GM19240 (cell line): ENCODE measurements at regions not wholly inside any gene's neighbourhood (a gene's known extent, or its start where the extent isn't known, plus 50 kb on each side); places are given as distances from the start of the nearest gene placed in this dataset.
"Not testable (repeated sequence)": the region's sequence is repeated elsewhere in the genome, so short reads cannot be mapped to it uniquely, and the experiment has no call there.

ENCODE experiments used
- DNase-seq: peaks from one replicate; pipeline ENCODE4 v3.0.0; 2011; ENCODE audit warnings: low spot score; ENCODE audit not compliant: insufficient read length

DNA sequence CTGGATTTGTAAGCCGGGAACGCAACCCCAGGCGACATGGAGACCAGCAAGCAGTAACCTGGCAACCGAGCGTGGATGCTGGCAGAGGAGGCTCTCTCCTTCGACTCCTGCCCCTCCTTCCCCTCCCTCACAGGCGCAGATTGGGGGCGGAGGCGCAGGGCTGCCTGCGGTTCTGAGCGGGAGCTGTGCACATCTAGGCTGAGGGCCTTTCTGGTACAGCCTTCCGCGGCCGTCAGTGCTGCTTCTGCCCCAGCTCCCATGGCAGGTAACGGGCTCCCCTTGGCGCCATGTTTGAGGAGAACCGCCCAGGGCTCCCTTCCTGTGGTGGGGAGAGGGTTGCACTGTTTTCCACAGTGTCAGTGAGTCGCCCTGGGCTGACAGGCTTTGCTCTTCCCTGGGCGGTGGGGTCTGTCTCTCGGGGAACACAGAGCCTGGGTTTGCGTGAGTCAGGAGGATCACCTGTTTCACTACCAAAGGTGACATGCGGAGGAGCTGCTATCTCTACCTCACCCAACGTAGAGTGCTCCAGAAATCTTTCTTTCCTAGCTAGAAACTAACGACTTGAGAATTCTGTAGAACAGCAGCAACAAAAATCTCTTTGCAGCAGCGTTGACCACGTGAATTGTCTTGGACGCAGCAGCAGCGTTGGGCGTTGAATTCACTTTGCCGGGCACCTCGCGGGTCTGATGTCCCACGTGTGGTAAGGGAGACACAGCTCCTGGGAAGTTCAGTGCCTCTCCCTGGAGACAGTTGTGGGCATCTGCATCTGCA lies 154.8 kb upstream of the COBL start:
- DNase-seq = no peak

DNA sequence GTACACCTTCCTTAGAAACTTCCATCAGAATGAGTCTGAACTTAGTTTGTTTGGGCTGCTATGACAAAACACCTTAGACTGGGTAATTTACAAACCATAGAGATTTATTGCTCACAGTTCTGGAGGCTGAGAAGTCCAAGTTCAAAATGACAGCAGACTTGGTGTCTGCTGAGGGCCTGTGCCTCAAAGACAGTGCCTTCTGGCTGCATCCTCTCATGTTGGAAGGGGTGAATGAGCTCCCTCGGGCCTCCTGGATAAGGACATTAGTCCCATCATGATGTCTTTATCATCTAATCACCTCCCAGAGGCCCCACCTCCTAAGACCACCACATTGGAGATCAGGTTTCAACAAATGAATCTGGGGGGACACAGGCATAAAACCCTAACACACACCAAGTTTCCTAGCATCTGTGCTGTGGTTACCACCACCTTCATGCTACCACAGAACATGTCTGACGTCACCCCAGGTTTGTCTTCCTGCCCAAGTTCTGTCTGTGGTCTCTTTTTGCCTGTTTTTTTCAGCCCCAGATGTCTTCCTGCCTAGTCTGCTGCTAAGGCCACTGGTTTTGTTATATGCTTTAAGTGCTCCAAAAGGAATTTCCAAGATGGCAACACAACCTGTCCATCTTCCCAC lies 150.9 kb upstream of the COBL start:
- no peak for DNase-seq

DNA sequence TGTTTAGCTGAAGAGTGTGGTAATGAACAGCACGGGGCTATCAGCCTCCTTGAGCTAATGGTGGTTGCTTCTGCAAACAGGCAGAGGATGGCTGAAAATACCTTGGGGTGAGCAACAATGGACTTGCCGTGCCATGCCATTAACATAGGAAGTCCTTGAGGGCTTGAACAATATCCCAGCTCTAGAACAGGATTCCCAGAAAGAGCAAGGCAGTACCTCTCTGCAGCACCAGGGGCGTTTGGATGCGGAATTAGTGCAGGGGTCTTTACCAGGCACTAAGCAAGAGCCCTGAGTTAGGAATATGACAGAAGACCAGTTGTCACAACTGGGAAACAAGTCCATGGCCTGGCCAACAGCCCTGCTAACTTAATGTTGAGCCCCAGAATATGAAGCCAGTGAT lies 143.2 kb upstream of the COBL start:
- DNase-seq = no peak

DNA sequence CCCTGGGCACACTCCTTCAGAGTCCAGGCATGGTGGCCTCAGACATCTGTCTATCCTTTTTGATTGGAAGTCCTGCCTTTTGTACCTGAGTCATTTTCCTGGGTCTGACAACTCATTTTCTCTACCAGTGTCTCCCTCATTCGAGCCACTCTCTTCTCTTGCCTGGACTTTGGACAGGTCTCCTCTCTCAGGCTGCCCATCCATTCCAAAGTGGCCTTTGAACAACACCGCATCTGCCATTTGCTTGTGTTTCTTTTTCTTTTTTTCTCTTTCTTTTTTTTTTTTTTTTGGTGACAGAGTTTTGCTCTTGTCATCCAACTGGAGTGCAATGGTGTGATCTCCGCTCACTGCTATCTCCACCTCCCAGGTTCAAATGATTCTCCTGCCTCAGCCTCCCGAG lies 142.1 kb upstream of the COBL start:
- no peak for DNase-seq

DNA sequence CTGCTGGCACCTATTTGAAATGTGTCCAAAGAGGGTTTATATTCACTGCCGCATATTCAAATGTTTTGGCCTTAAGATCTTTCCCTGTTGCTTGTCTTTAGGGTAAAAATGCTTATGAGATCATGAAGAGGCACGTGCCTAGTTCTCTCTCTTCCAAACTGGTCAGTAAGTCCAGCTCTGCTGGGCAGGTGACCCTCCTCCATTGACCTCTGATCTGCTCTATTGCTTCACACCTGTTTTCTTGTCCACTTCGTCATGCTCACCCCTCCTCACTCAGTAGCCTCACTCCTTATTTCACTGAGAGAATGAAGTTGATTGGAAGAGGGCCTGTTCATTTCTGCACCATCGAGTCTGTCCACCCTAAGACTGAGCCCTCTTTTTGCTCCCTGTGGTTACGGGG lies 140.5 kb upstream of the COBL start:
- DNase-seq = no peak

DNA sequence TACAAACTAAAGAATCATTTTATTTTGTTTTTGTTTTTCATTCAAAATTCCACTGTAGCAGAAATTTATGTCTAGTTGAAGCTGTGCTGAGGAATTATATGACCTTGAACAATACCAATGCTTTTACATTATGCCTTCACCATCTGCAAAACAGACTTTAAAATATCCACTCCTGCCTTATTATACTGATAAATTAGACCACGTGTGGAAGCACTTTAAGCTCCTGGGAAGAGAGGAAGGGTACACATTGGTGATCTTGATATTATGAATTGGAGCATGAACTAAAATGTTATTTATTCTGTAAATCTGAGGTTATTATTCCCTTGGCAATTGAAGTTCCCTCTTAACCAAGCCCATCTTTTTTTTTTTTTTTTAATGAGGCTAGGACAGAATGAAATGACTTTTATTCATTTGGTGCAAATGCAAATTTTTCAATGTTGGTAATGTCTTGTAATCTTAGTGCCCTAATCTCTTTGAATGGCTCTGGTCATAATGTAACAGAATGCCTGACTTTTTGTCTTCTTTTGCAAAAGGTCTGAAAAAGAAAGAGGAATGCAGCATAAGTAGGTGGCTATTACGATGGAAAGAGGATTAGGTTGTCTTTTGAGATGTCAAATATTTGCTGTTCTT lies 139.9 kb upstream of the COBL start:
- DNase-seq = no peak

DNA sequence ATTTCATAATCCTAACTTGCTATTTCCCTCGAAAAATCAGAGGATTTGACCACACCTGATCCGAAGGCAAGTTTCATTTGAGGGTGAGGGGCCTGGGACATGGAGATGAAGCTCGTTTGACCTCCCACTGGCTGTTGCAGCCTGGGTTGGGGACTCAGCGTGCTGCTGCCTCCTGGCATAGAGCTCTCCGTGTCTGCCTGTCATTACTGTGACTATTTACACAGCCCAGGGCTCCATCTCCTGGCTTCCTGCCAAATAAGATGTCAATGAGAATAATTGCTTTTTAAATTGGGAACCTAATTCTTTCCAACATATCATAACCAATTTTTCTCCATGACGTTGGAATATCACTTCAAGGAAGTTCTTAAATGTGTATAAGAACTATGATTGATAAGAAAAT lies 139.3 kb upstream of the COBL start:
- DNase-seq = no peak

DNA sequence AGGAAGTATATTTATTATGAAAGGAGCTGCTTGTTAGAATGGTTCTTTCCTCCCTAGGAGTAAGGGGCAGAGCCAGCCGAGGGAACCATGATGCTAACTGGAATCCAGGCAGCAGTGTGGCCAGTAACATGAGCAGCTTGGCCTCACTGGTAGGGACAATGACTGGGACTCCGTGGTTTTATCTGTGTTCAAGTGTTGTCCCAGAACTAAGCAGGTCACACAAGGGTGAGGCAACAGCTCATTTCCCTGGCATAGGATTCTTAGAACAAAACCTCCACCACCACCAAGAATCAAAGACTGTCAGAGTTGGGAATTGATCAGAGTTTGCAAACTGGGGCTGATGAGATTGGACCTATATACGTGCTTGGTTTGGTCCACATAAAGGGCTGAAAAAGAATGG lies 138.9 kb upstream of the COBL start:
- no peak for DNase-seq

DNA sequence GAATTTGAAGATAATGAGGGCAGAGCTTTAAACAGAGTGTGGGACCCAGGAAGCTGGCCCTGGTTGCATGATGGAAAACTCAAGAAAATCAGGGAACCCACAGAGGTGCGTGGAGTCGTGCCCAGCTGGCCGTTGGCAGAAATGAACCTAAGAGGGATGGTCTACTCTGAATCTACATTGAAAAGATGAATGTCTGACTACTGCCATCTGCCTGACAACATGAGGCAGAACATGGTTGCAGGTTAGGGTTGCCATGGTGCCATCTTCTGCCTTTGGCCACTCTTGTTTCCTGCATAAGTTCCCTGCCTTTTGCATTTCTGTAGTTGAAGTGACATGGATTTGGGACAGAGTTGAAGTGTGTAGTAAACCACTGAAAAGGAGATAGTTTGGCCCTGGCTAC lies 138.5 kb upstream of the COBL start:
- no peak for DNase-seq

DNA sequence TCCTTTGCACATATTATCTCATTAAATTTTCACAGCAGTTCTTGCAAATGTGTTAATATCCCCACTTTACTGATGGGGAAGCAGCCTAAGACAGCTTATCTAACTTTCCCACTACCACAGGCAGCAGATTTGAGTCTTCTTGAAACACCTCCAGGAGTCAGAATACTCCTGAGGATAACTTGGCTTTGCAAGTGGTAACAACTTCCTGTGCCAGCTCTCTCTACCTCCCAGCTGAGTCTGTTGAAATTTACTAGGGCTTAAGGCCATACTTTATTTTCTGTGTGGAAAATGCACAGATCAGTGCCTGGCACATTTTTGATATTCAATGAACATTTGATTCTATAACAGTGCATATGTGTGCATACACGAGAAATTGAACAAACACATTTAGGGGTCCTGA lies 136.1 kb upstream of the COBL start:
- no peak for DNase-seq

DNA sequence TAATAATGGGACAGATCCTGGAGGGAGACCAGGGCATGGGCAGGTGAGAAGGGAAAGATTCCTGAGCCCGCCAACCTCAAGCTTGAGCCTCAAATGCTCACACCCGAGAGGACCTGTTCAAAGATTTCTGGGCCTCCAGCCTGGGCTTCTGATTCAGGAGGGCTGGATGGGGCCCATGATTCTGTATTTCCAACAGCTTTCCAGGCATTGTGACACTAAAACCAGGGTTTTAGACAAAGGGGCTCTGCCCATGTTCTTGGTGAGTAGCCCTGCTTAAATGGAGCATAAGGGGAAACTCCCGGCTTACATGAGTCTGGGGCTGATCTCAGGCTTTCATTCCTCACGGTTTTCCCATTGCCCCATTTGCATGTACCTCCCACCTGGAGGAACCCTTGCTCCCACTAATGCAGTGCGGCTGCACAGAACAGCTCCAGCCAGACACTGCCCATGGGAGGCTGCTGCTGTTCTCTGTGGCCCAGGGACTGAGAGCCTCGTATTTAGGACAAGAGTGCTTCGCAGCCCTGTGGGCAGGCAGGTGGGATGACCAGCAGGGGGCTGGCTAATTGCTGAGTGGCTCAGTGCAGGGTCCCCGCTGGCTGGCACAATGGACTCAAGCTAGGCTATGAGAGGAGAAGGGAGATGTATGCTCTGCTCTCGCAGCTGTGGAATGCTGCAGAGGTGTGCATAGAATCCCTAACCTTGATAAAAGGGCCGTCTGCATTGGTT lies 135.3 kb upstream of the COBL start:
- DNase-seq = no peak

DNA sequence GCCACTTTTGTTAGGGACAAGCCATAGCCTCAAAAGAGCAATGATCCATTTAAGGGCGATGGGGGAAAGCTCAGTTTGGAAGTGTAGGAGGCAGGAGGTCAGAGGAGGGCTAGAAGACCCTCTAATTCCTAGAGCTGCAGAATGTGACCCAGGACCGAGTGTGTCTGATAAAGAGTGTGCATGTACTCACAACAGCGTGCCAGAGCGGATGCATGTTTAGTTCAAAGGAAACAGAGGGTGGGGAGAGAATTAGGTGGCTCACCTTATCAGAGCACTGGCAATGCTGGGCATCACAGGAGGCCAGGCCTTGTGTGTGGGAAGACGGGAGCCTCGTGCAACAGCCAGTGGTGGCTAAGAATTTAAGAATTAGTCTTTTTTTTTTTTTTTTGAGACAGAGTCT lies 133.9 kb upstream of the COBL start:
- no peak for DNase-seq

DNA sequence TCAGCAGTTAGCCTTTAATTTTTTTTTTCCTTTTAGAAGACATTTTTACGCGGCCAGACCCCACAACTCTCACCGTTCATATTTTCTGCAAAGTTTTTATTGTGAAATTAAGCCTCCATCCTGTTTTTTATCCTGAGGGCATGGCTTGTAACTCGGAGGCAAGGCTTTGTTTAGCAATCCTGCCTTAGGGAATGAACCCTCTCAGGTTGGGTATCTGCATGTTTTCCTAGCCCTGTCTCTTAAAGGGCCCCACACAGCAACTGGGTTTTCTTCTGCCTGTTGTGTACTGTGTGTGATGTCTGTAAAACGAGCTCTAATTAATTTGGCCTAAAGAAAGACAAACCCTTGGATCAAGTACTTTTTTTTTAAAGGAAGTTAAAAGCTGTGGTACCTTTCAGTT lies 130.2 kb upstream of the COBL start:
- no peak for DNase-seq

DNA sequence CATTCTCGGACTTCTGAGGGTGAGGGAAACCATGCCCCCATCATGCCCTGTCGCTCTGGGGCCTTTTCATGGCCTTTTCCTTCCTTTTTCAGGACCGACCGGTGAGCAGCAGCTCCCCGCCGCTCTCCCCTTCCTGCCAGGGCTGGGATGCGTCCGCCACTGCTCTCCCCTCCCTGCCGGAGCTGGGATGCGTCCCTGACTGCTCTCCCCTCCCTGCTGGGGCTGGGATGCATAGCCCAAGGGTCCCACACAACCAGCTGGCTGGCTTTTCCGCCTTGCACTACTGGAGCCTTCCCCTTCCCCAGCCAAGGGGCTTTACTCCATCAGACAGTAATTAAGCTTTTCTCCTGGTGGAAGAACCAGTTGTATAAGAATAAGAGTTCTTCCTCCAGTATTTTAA lies 129.7 kb upstream of the COBL start:
- no peak for DNase-seq

DNA sequence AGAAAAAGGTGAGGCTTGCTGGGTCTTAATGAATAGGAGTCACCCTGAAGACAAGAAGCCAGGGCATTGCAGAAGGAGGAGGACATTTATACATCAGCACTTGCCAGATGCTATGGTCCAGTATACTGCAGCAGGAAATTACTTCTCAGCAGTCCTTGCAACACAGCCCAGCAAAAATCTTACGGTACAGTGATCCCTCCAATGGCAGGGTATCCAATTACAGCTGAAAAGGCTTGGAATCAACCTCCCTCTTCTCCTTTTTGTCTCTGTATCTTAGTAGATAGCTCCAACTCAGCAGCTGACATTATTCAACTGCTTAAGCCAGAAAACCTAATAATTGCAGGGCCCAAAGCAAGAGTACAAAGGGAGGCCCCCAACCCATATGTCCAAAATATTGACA lies 128.3 kb upstream of the COBL start:
- DNase-seq = no peak

DNA sequence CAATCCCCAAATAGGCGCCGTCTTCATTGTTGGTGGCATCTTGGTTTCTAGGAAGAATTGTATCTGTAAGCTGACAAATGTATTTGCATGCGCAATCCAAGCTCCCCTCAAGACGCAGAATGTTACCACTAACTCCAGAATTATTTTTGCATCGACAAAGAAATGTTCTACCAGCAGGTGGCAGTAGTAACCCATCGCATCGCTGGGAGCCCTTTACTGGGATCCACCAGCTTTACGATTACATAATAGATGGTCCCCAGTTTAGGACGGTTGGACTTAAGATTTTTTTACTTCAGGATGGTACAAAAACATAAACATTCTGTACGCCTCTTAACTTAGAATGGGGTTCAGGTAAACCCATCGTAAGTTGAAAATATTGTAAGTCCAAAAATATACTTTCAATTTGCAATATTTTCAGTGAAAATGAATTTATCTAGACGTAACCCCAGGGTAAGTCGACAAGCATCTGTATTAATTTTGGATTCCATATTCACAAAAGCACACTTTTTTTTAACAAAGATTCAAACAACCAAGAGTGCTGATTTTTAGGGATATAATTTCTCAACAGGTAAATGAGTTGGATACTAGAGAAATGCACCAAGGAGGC lies 114.0 kb upstream of the COBL start:
- peak; percentile 32 for DNase-seq

DNA sequence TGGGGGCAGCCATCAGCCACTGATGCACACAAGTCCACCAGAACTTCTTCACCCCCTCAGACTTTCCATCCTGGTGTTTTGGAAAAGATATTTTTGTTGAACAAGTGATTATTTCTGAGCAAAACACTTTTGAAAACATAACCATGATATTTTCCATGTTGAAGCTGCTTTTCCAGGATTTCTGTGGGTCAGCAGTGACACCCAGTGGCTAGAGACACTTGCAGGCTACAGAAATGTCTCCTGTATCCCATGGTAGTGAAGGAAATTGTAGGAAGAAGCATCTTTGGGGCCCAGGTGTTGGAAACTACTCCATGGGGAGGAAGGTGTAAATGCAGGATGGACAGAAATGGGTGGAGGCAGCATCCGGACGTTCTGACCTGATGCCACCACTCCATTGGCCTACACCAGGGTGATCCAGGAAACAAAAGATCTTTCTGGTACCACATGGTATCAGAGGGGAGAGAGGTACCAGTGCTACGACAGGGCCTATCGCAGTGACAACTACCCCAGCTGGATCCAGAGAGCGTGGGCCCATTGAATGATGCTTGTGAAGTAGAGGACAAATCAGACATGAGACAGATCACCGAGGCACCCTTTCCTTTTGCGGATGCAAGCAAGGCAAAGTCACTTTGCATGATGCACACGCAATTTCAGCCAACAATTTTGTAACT lies 111.7 kb upstream of the COBL start:
- DNase-seq = no peak

DNA sequence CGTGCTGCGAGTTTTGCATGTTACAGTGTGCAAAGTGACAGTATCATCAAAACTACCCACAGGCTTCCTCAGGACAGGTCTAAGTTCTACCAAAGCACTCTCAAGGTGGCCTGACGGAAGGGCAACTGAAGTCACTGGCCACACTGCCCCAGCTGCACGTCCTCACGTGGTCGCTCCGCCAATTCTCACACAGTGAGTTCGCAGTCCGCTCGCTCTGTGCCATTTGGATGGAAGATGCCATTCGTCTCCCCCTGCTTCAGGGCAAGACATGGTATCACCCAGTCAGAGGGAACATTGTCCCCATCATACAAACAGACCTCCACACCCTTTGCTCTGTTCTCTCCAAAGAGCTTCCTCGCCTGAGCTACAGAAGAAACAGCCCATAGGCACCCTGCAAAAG lies 109.6 kb upstream of the COBL start:
- no peak for DNase-seq

DNA sequence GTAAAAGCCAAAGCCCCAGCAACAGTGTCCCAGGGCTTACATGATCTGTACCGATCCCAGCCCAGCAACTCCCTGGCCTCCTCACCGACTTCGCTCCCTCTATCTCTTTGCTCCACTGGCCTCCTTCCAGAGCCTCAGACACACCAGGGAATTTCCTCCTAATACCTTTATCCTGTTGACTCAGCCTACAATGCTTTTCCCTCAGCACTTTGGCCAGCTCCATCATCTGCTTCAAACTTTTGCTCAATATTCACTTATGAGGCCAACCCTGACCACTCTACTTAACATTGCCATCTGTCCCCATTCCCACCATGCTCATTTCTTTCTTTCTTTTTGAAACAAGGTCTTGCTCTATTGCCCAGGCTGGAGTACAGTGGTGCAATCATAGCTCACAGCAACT lies 93.3 kb upstream of the COBL start:
- not testable (repeated sequence) for DNase-seq

DNA sequence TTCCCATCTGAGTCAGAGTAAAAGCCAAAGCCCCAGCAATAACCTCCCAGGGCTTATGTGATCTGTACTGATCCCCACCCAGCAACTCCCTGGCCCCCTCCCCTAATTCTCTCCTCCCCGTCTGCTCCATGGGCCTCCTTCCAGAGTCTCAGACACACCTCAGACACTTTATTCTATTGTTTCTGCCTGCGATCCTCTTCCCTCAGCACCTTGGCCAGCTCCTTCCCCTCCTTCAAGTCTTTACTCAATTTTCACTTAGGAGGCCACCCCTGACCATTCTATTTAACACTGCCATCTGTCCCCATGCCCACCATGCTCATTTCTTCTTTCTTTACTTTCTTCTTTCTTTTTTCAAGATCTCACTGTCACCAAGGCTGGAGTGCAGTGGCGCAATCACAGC lies 81.0 kb upstream of the COBL start:
- DNase-seq = not testable (repeated sequence)

DNA sequence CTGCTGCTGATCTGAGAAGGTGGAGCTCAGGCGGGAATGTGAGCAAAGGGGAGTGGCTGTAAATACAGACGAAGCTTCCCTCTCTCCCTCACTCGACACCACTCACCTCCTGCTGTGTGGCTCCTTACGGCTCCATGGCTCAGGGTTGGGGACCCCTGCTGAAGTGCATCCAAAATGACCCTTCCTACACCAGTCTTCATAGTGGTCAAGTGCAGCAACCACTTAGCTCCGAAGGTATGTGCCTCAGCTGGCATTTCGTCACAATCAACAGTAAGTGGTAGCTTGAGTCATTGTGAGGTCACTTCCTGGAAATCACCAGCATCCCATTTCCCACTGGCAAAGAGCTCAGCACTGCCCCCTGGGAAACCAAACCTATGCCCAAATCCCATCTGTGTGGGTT lies 76.4 kb upstream of the COBL start:
- DNase-seq = not testable (repeated sequence)
